OCI-LY3 (cell line): ENCODE measurements at regions not wholly inside any gene's neighbourhood (a gene's known extent, or its start where the extent isn't known, plus 50 kb on each side); places are given as distances from the start of the nearest gene placed in this dataset.

ENCODE experiments used
- CTCF ChIP-seq: fragments of 200-600, 300-600 bp; sonication (generic); IDR thresholded peaks from 2 replicates; pipeline ENCODE4 v1.5.1; 2014; ENCODE audit warnings: antibody characterized with exemption, low read length, low read depth
- EZH2phosphoT487 ChIP-seq: fragments of 200-600 bp; shearing (Covaris generic); IDR thresholded peaks from 2 replicates; pipeline ENCODE4 v1.6.1; 2018; ENCODE audit warnings: antibody characterized with exemption, mixed run types, low read depth

- TF ChIP-seq CTCF, result no peak
- no peak for TF ChIP-seq EZH2phosphoT487
Observed at GRCh38 chr18:69209761-69210160, 190.9 kb upstream of the DOK6 start.
